Breast epithelium (tissue), 4 donors: ENCODE measurements at regions not wholly inside any gene's neighbourhood (a gene's known extent, or its start where the extent isn't known, plus 50 kb on each side); places are given as distances from the start of the nearest gene placed in this dataset.

Experiments used
- DNase-seq, 2 donors: peaks; one replicate each; pipeline ENCODE4 v3.0.0-alpha.2; 2019; ENCODE audit warnings: low spot score in 2 of 2
- H3K27ac ChIP-seq, 2 donors: fragments of 200-600 bp; sonication (generic) in 1 of 2; one replicate each; pipeline ENCODE4 v1.5.1; 2016 to 2019; ENCODE audit warnings: mild to moderate bottlenecking in 1 of 2
- H3K27me3 ChIP-seq, 2 donors: fragments of 200-600 bp; sonication (generic) in 1 of 2; one replicate each; pipeline versions ENCODE4 v1.5.1 to v1.6.0; 2017 to 2019; ENCODE audit warnings: control low read depth in 1 of 2, mild to moderate bottlenecking in 1 of 2
- H3K36me3 ChIP-seq: fragments of 200-600 bp; one replicate; pipeline ENCODE4 v1.5.1; 2019
- H3K4me1 ChIP-seq, 2 donors: fragments of 200-600 bp; sonication (generic); one replicate each; pipeline ENCODE4 v1.5.1; 2016 to 2019; ENCODE audit warnings: control low read depth in 1 of 2
- H3K4me3 ChIP-seq, 3 donors: fragments of 200-600 bp; sonication (generic); 1 replicate in 2 of 3; 2 replicates in 1 of 3; pipeline ENCODE4 v1.5.1; 2016 to 2019; ENCODE audit warnings: mild to moderate bottlenecking in 3 of 3, moderate library complexity in 2 of 3
- H3K9me3 ChIP-seq, 2 donors: fragments of 200-600 bp; sonication (generic) in 1 of 2; one replicate each; pipeline ENCODE4 v1.5.1; 2016 to 2019; ENCODE audit warnings: control low read depth in 1 of 2
- CTCF ChIP-seq, 3 donors: fragments of 450-650 bp; IDR thresholded peaks; one replicate each; pipeline ENCODE4 v1.5.1; 2016 to 2017; ENCODE audit warnings: antibody characterized with exemption in 3 of 3, mild to moderate bottlenecking in 3 of 3, moderate library complexity in 3 of 3
- POLR2A ChIP-seq: fragments of 450-650 bp; IDR thresholded peaks from one replicate; pipeline ENCODE4 v1.6.1; 2016; ENCODE audit warnings: antibody characterized with exemption, mild to moderate bottlenecking, moderate library complexity
- POLR2AphosphoS5 ChIP-seq, 3 donors: sonication (generic); formaldehyde crosslinking; IDR thresholded peaks; one replicate each; pipeline ENCODE4 v1.6.1; 2017; ENCODE audit warnings: antibody characterized with exemption in 3 of 3
- intact Hi-C: fragments of 100-400 bp; cut with DNase I; formaldehyde crosslinking; loops from one replicate; pipeline ENCODE4 v1.15.1; 2023; ENCODE audit warnings: low total_unique reads

GRCh38 chr16:64144617-64145016 is 977.2 kb downstream of the CDH11 start:
- no peak for TF ChIP-seq POLR2AphosphoS5 (IDR thresholded peaks at IDR 0.05)
- TF ChIP-seq CTCF (IDR thresholded peaks at IDR 0.05) = no peak
- TF ChIP-seq POLR2A = no peak
- Histone ChIP-seq H3K4me1 (no peaks in the 10 kb centered on the region), H3K27me3 (no peaks in the 10 kb centered on the region), H3K27ac (no peak overlapping the region), H3K4me3 (no peak overlapping the region), H3K36me3 (no peaks in the 10 kb centered on the region), H3K9me3 (peaks cover 0 to 5% of the 10 kb centered on the region in 2 donors)
- intact Hi-C loops = no loop called here
- no peak for DNase-seq

- Histone ChIP-seq H3K36me3 (no peaks in the 10 kb centered on the region), H3K4me3 (no peak overlapping the region), H3K27me3 (no peaks in the 10 kb centered on the region), H3K27ac (no peak overlapping the region), H3K4me1 (no peaks in the 10 kb centered on the region), H3K9me3 (peaks cover 0 to 5% of the 10 kb centered on the region in 2 donors)
- intact Hi-C loops = no loop called here
- DNase-seq = no peak
- TF ChIP-seq POLR2AphosphoS5 (IDR thresholded peaks at IDR 0.05) = no peak
- TF ChIP-seq POLR2A = no peak
- TF ChIP-seq CTCF (IDR thresholded peaks at IDR 0.05) = no peak
These were observed 983.2 kb downstream of the CDH11 start for GRCh38 chr16:64138621-64139020.

GRCh38 chr16:64138006-64138405 is 983.9 kb downstream of the CDH11 start:
- Histone ChIP-seq H3K27ac (no peak overlapping the region), H3K4me1 (no peaks in the 10 kb centered on the region), H3K36me3 (no peaks in the 10 kb centered on the region), H3K9me3 (peaks cover 0 to 5% of the 10 kb centered on the region in 2 donors), H3K4me3 (no peak overlapping the region), H3K27me3 (no peaks in the 10 kb centered on the region)
- DNase-seq = no peak
- intact Hi-C loops = no loop called here
- TF ChIP-seq CTCF (IDR thresholded peaks at IDR 0.05) (no peak), POLR2AphosphoS5 (IDR thresholded peaks at IDR 0.05) (no peak), POLR2A (no peak)

- Histone ChIP-seq H3K27ac (no peak overlapping the region), H3K9me3 (peaks cover 0 to 5% of the 10 kb centered on the region in 2 donors), H3K36me3 (no peaks in the 10 kb centered on the region), H3K4me1 (no peaks in the 10 kb centered on the region), H3K27me3 (no peaks in the 10 kb centered on the region), H3K4me3 (no peak overlapping the region)
- TF ChIP-seq POLR2A = no peak
- no peak for TF ChIP-seq POLR2AphosphoS5 (IDR thresholded peaks at IDR 0.05)
- TF ChIP-seq CTCF (IDR thresholded peaks at IDR 0.05) = no peak
- no peak for DNase-seq
- intact Hi-C loops = no loop called here
These were observed 985.1 kb downstream of the CDH11 start for GRCh38 chr16:64136743-64137142.

GRCh38 chr16:64136314-64136713 is 985.5 kb downstream of the CDH11 start:
- H3K9me3 ChIP-seq = peaks cover 0 to 2% of the 10 kb centered on the region in 2 donors
- H3K27ac ChIP-seq = no peak overlapping the region
- intact Hi-C loops = no loop called here
- no peak overlapping the region for H3K4me3 ChIP-seq
- TF ChIP-seq POLR2AphosphoS5 (IDR thresholded peaks at IDR 0.05) (no peak), CTCF (IDR thresholded peaks at IDR 0.05) (no peak), POLR2A (no peak)
- H3K4me1 ChIP-seq = no peaks in the 10 kb centered on the region
- DNase-seq = no peak
- H3K36me3 ChIP-seq = no peaks in the 10 kb centered on the region
- no peaks in the 10 kb centered on the region for H3K27me3 ChIP-seq
